ENCODE measurements at regions not wholly inside any gene's neighbourhood (a gene's known extent, or its start where the extent isn't known, plus 50 kb on each side); places are given as distances from the start of the nearest gene placed in this dataset.
"Not testable (repeated sequence)": the region's sequence is repeated elsewhere in the genome, so short reads cannot be mapped to it uniquely, and the experiment has no call there.

GRCh38 chr11:69896250-69896649, 77.0 kb upstream of the FGF3 start:
- Histone ChIP-seq H3K27ac (ENCODE audit: low read length) (no peak overlapping the region), H3K36me3 (ENCODE audit: control insufficient read depth, insufficient read depth, low read length) (no peaks in the 10 kb centered on the region), H3K4me3 (ENCODE audit: low read length) (no peak overlapping the region), H3K27me3 (ENCODE audit: control insufficient read depth, insufficient read depth, low read length) (no peaks in the 10 kb centered on the region), H3K9me3 (ENCODE audit: control insufficient read depth, insufficient read depth, low read length) (no peaks in the 10 kb centered on the region), H3K4me1 (ENCODE audit: control insufficient read depth, insufficient read depth, low read length) (no peaks in the 10 kb centered on the region)
- no peak for ATAC-seq
- peaks cover 6 to 20% of the 10 kb centered on the region in 2 donors for H3K27me3 Mint-ChIP-seq (ENCODE audit: low read depth in 2 of 2)
- no peak for DNase-seq
- no peak for TF ChIP-seq CTCF (IDR thresholded peaks at IDR 0.05)
- intact Hi-C loops (cut with micrococcal nuclease) = no loop called here
- no peak overlapping the region for H3K27ac Mint-ChIP-seq
- H3K9me3 Mint-ChIP-seq = no peaks in the 10 kb centered on the region
- no peaks in the 10 kb centered on the region for H3K4me1 Mint-ChIP-seq
- no peak overlapping the region for H3K4me3 Mint-ChIP-seq
- no peaks in the 10 kb centered on the region for H3K36me3 Mint-ChIP-seq

- Histone ChIP-seq H3K4me1 (ENCODE audit: control insufficient read depth, insufficient read depth, low read length) (no peaks in the 10 kb centered on the region), H3K4me3 (ENCODE audit: low read length) (no peak overlapping the region), H3K36me3 (ENCODE audit: control insufficient read depth, insufficient read depth, low read length) (no peaks in the 10 kb centered on the region), H3K9me3 (ENCODE audit: control insufficient read depth, insufficient read depth, low read length) (no peaks in the 10 kb centered on the region), H3K27ac (ENCODE audit: low read length) (no peak overlapping the region), H3K27me3 (ENCODE audit: control insufficient read depth, insufficient read depth, low read length) (no peaks in the 10 kb centered on the region)
- no peak overlapping the region for H3K4me3 Mint-ChIP-seq
- TF ChIP-seq CTCF (IDR thresholded peaks at IDR 0.05) = no peak
- no peak for ATAC-seq
- WGBS (ENCODE audit: insufficient coverage) = 83% methylated on average over 4 of the region's 4 CpGs
- H3K27me3 Mint-ChIP-seq (ENCODE audit: low read depth in 2 of 2) = peaks cover 0 to 20% of the 10 kb centered on the region in 2 donors
- DNase-seq = no peak
- no peaks in the 10 kb centered on the region for H3K9me3 Mint-ChIP-seq
- no peaks in the 10 kb centered on the region for H3K4me1 Mint-ChIP-seq
- no peak overlapping the region for H3K27ac Mint-ChIP-seq
- intact Hi-C loops (cut with micrococcal nuclease) = no loop called here
- H3K36me3 Mint-ChIP-seq = no peaks in the 10 kb centered on the region
Observed at GRCh38 chr11:69898123-69898522, 78.9 kb upstream of the FGF3 start.

- H3K36me3 Mint-ChIP-seq = no peaks in the 10 kb centered on the region
- no peak overlapping the region for H3K4me3 ChIP-seq (ENCODE audit: low read length)
- no peaks in the 10 kb centered on the region for H3K9me3 ChIP-seq (ENCODE audit: control insufficient read depth, insufficient read depth, low read length)
- H3K27me3 Mint-ChIP-seq (ENCODE audit: low read depth in 2 of 2) = peaks cover 0 to 20% of the 10 kb centered on the region in 2 donors
- H3K36me3 ChIP-seq (ENCODE audit: control insufficient read depth, insufficient read depth, low read length) = no peaks in the 10 kb centered on the region
- H3K27ac Mint-ChIP-seq = no peak overlapping the region
- no peak for TF ChIP-seq CTCF (IDR thresholded peaks at IDR 0.05)
- intact Hi-C loops (cut with micrococcal nuclease) = no loop called here
- DNase-seq = no peak
- 73% methylated on average over 8 of the region's 9 CpGs for WGBS (ENCODE audit: insufficient coverage)
- H3K27ac ChIP-seq (ENCODE audit: low read length) = no peak overlapping the region
- H3K4me1 ChIP-seq (ENCODE audit: control insufficient read depth, insufficient read depth, low read length) = no peaks in the 10 kb centered on the region
- no peaks in the 10 kb centered on the region for H3K4me1 Mint-ChIP-seq
- H3K4me3 Mint-ChIP-seq = no peak overlapping the region
- no peak for ATAC-seq
- H3K27me3 ChIP-seq (ENCODE audit: control insufficient read depth, insufficient read depth, low read length) = no peaks in the 10 kb centered on the region
- H3K9me3 Mint-ChIP-seq = no peaks in the 10 kb centered on the region
Observed at GRCh38 chr11:69899957-69900821, 81.0 kb upstream of the FGF3 start.

GRCh38 chr11:69900822-69901302, 81.6 kb upstream of the FGF3 start:
- H3K4me3 ChIP-seq (ENCODE audit: low read length); DNase-seq; H3K4me3 Mint-ChIP-seq; H3K4me1 ChIP-seq (ENCODE audit: control insufficient read depth, insufficient read depth, low read length); H3K36me3 Mint-ChIP-seq; H3K27me3 ChIP-seq (ENCODE audit: control insufficient read depth, insufficient read depth, low read length); intact Hi-C loops (cut with micrococcal nuclease); H3K9me3 Mint-ChIP-seq; H3K9me3 ChIP-seq (ENCODE audit: control insufficient read depth, insufficient read depth, low read length); H3K4me1 Mint-ChIP-seq; ATAC-seq; H3K27ac Mint-ChIP-seq; H3K36me3 ChIP-seq (ENCODE audit: control insufficient read depth, insufficient read depth, low read length); H3K27ac ChIP-seq (ENCODE audit: low read length): not testable (repeated sequence)
- peaks cover 0 to 20% of the 10 kb centered on the region in 2 donors for H3K27me3 Mint-ChIP-seq (ENCODE audit: low read depth in 2 of 2)
- 68% methylated on average over 5 of the region's 5 CpGs for WGBS (ENCODE audit: insufficient coverage)

All from natural killer cell (primary cell).